ENCODE measurements at regions not wholly inside any gene's neighbourhood (a gene's known extent, or its start where the extent isn't known, plus 50 kb on each side); places are given as distances from the start of the nearest gene placed in this dataset.

DNA sequence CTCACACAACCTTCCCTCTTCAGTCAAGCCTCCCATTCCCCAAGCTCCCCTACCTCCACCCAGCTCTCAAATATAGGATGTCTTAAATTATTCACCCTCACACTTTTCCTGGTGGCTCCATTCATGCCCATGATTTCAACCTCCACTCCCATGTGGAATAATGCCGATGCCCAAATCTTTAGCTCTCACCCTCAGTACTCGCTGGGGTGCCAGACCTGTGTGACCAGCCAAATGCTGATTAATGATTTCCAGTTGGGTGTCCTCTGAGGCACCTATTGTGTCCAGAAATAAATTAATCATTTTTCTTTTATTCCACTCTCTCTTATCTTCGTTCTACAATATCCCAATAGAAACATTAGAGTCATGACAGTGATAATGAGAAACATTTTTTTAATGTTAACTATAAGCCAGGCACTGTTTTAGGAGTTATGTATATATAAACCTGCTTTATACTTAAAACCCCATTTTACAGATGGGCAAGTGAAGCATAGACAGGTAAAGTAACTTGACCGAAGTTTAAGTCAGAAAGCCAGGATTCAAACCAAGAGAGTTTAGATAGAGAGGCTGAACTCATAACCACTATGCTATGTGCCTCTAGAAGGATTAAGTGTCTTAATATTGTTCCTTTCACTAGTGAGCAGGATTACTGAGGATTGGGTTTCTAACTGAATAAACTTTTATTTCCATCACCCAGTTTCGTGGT lies 209.7 kb downstream of the DUSP10 start:
- no peaks in the 10 kb centered on the region for H3K9me3 ChIP-seq (ENCODE audit: low read depth)
- no peak overlapping the region for H3K4me3 ChIP-seq
- no peak overlapping the region for H3K4me2 ChIP-seq (ENCODE audit: unreplicated experiment)
- 84 to 89% methylated on average over 5 of the region's 5 CpGs for WGBS, 2 experiments (ENCODE audit: low coverage in 1 of 2, low lambda C conversion rate in 2 of 2, missing lambda C conversion rate in 2 of 2)
- TF ChIP-seq EZH2 (IDR thresholded peaks at IDR 0.05; ENCODE audit: insufficient read depth, poor library complexity, severe bottlenecking) (no peak), EZH2phosphoT487 (IDR thresholded peaks at IDR 0.05; ENCODE audit: insufficient read depth, low read depth) (no peak)
- no peak overlapping the region for H2AFZ ChIP-seq
- H3K27ac ChIP-seq, result no peak overlapping the region
- in situ Hi-C loops (cut with MboI), result no loop called here
- H3K9ac ChIP-seq, result no peak overlapping the region
- no peaks in the 10 kb centered on the region for H3K9me2 ChIP-seq (ENCODE audit: insufficient read depth)
- DNase-seq, result no peak
- H3F3A ChIP-seq (ENCODE audit: insufficient read depth), result no peaks in the 10 kb centered on the region
- H3K36me3 ChIP-seq (ENCODE audit: low read depth), result no peaks in the 10 kb centered on the region
- H3K4me1 ChIP-seq (ENCODE audit: insufficient read depth), result no peaks in the 10 kb centered on the region
- H3K79me2 ChIP-seq (ENCODE audit: insufficient read depth), result no peaks in the 10 kb centered on the region
- no peaks in the 10 kb centered on the region for H4K20me1 ChIP-seq (ENCODE audit: insufficient read depth)
- no peaks in the 10 kb centered on the region for H3K27me3 ChIP-seq (replicated peaks; ENCODE audit: insufficient read depth)

GRCh38 chr1:221541296-221541695 lies 200.6 kb downstream of the DUSP10 start:
- no peaks in the 10 kb centered on the region for H3K27me3 ChIP-seq (replicated peaks; ENCODE audit: insufficient read depth)
- H3K9me3 ChIP-seq (ENCODE audit: low read depth), result no peaks in the 10 kb centered on the region
- no peak overlapping the region for H3K9ac ChIP-seq
- in situ Hi-C loops (cut with MboI), result no loop called here
- no peak overlapping the region for H3K4me2 ChIP-seq (ENCODE audit: unreplicated experiment)
- no peak for TF ChIP-seq EZH2 (IDR thresholded peaks at IDR 0.05; ENCODE audit: insufficient read depth, poor library complexity, severe bottlenecking)
- no peaks in the 10 kb centered on the region for H3K4me1 ChIP-seq (ENCODE audit: insufficient read depth)
- H3K9me2 ChIP-seq (ENCODE audit: insufficient read depth), result no peaks in the 10 kb centered on the region
- WGBS, 2 experiments (ENCODE audit: low coverage in 1 of 2, low lambda C conversion rate in 2 of 2, missing lambda C conversion rate in 2 of 2), result 94% methylated on average over 5 of the region's 5 CpGs
- no peak overlapping the region for H2AFZ ChIP-seq
- no peaks in the 10 kb centered on the region for H3K36me3 ChIP-seq (ENCODE audit: low read depth)
- no peak overlapping the region for H3K4me3 ChIP-seq
- H3K79me2 ChIP-seq (ENCODE audit: insufficient read depth), result no peaks in the 10 kb centered on the region
- H3K27ac ChIP-seq, result no peak overlapping the region
- H3F3A ChIP-seq (ENCODE audit: insufficient read depth), result no peaks in the 10 kb centered on the region
- no peak for DNase-seq
- no peaks in the 10 kb centered on the region for H4K20me1 ChIP-seq (ENCODE audit: insufficient read depth)

- H3K9me2 ChIP-seq (ENCODE audit: insufficient read depth), result no peaks in the 10 kb centered on the region
- no peaks in the 10 kb centered on the region for H3F3A ChIP-seq (ENCODE audit: insufficient read depth)
- no peak overlapping the region for H3K4me2 ChIP-seq (ENCODE audit: unreplicated experiment)
- H3K27ac ChIP-seq, result no peak overlapping the region
- no peaks in the 10 kb centered on the region for H3K4me1 ChIP-seq (ENCODE audit: insufficient read depth)
- 28 to 33% methylated on average over 4 of the region's 4 CpGs for WGBS, 2 experiments (ENCODE audit: low coverage in 1 of 2, low lambda C conversion rate in 2 of 2, missing lambda C conversion rate in 2 of 2)
- no peaks in the 10 kb centered on the region for H3K79me2 ChIP-seq (ENCODE audit: insufficient read depth)
- H3K27me3 ChIP-seq (replicated peaks; ENCODE audit: insufficient read depth), result no peaks in the 10 kb centered on the region
- no peaks in the 10 kb centered on the region for H4K20me1 ChIP-seq (ENCODE audit: insufficient read depth)
- H2AFZ ChIP-seq, result peak overlapping the region; percentile 4; the same call in 1 of the 2 replicates
- H3K9ac ChIP-seq, result no peak overlapping the region
- peak; percentile 70 for DNase-seq
- no peaks in the 10 kb centered on the region for H3K36me3 ChIP-seq (ENCODE audit: low read depth)
- TF ChIP-seq EZH2phosphoT487 (IDR thresholded peaks at IDR 0.05; ENCODE audit: insufficient read depth, low read depth) (no peak), EZH2 (IDR thresholded peaks at IDR 0.05; ENCODE audit: insufficient read depth, poor library complexity, severe bottlenecking) (no peak)
- in situ Hi-C loops (cut with MboI), result no loop called here
- H3K9me3 ChIP-seq (ENCODE audit: low read depth), result no peaks in the 10 kb centered on the region
- H3K4me3 ChIP-seq, result no peak overlapping the region
Observed at GRCh38 chr1:221543529-221544120, 198.3 kb downstream of the DUSP10 start.

DNA sequence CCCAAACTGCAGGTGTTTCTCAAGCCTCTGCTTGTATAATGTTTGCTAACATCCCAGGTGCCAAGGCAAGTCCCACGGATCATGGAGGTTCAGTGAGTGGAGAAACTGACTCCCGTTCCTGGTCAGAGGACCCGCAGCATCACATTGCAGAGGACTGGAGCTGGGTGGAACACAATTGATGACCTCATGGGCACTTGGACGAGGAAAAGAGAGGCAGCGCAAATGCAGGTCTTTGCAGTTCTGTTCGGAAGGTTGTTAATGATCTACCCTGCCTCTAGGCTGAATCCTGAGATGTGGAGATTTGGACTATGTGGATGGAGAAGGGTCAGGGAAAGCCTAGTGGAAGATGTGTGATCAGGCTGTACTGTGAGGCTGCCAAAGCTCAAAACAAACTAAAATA lies 192.9 kb downstream of the DUSP10 start:
- Histone ChIP-seq H2AFZ (no peak overlapping the region), H3K9me3 (ENCODE audit: low read depth) (no peaks in the 10 kb centered on the region), H3K9me2 (ENCODE audit: insufficient read depth) (no peaks in the 10 kb centered on the region), H3K27ac (no peak overlapping the region), H3K79me2 (ENCODE audit: insufficient read depth) (no peaks in the 10 kb centered on the region), H4K20me1 (ENCODE audit: insufficient read depth) (no peaks in the 10 kb centered on the region), H3K9ac (no peak overlapping the region), H3K4me1 (ENCODE audit: insufficient read depth) (no peaks in the 10 kb centered on the region), H3K4me3 (no peak overlapping the region), H3K27me3 (replicated peaks; ENCODE audit: insufficient read depth) (no peaks in the 10 kb centered on the region), H3K4me2 (ENCODE audit: unreplicated experiment) (no peak overlapping the region), H3K36me3 (ENCODE audit: low read depth) (no peaks in the 10 kb centered on the region), H3F3A (ENCODE audit: insufficient read depth) (no peaks in the 10 kb centered on the region)
- in situ Hi-C loops (cut with MboI), result no loop called here
- no peak for DNase-seq
- TF ChIP-seq EZH2phosphoT487 (IDR thresholded peaks at IDR 0.05; ENCODE audit: insufficient read depth, low read depth) (no peak), EZH2 (IDR thresholded peaks at IDR 0.05; ENCODE audit: insufficient read depth, poor library complexity, severe bottlenecking) (no peak)
- WGBS, 2 experiments (ENCODE audit: low coverage in 1 of 2, low lambda C conversion rate in 2 of 2, missing lambda C conversion rate in 2 of 2), result 75 to 77% methylated on average over 6 of the region's 6 CpGs
